Endodermal cell (in vitro differentiated cells): ENCODE measurements at regions not wholly inside any gene's neighbourhood (a gene's known extent, or its start where the extent isn't known, plus 50 kb on each side); places are given as distances from the start of the nearest gene placed in this dataset.

Experiments
- DNase-seq: peaks from one replicate; pipeline ENCODE4 v3.0.0-alpha.2; 2017
- H3K27ac ChIP-seq: 2 replicates; pipeline ENCODE4 v1.5.1; 2013; ENCODE audit warnings: mild to moderate bottlenecking, low read depth, low read length, moderate library complexity
- H3K27me3 ChIP-seq: 2 replicates; pipeline ENCODE4 v1.6.1; 2013; ENCODE audit warnings: mild to moderate bottlenecking, low read length, moderate library complexity; ENCODE audit not compliant: insufficient read depth, control insufficient read depth, poor library complexity, severe bottlenecking
- H3K36me3 ChIP-seq: 2 replicates; pipeline ENCODE4 v1.7.0; 2013; ENCODE audit warnings: mild to moderate bottlenecking, low read length, moderate library complexity; ENCODE audit not compliant: control insufficient read depth, insufficient read depth
- H3K4me1 ChIP-seq: one replicate; pipeline ENCODE4 v1.7.0; 2013; ENCODE audit warnings: low read length; ENCODE audit not compliant: control insufficient read depth, insufficient read depth
- H3K4me3 ChIP-seq: 2 replicates; pipeline ENCODE4 v1.5.1; 2013; ENCODE audit warnings: mild to moderate bottlenecking, low read length, moderate library complexity
- H3K9ac ChIP-seq: 2 replicates; pipeline ENCODE4 v1.6.1; 2013; ENCODE audit warnings: mild to moderate bottlenecking, low read length, moderate library complexity; ENCODE audit not compliant: poor library complexity, severe bottlenecking; ENCODE audit errors: extremely low read depth
- H3K9me3 ChIP-seq: 2 replicates; pipeline ENCODE4 v1.6.1; 2013; ENCODE audit warnings: mild to moderate bottlenecking, low read length, moderate library complexity; ENCODE audit not compliant: control insufficient read depth
- H3K27ac Mint-ChIP-seq: 2 replicates; pipeline ENCODE4 v1.8.0; 2020; ENCODE audit warnings: mixed read lengths
- H3K27me3 Mint-ChIP-seq: 2 replicates; pipeline ENCODE4 v1.8.0; 2021; ENCODE audit warnings: mild to moderate bottlenecking, mixed read lengths; ENCODE audit not compliant: insufficient read depth
- H3K36me3 Mint-ChIP-seq: 2 replicates; pipeline ENCODE4 v1.8.0; 2020; ENCODE audit warnings: low read depth, mixed read lengths
- H3K4me1 Mint-ChIP-seq: 2 replicates; pipeline ENCODE4 v1.8.0; 2020; ENCODE audit warnings: mixed read lengths
- H3K4me3 Mint-ChIP-seq: 2 replicates; pipeline ENCODE4 v1.8.0; 2020; ENCODE audit warnings: mild to moderate bottlenecking, moderate library complexity, mixed read lengths
- H3K9me3 Mint-ChIP-seq: 2 replicates; pipeline ENCODE4 v1.8.0; 2020; ENCODE audit warnings: mild to moderate bottlenecking, mixed read lengths
- CTCF ChIP-seq: fragments of 200-600 bp; sonication (generic); conservative IDR thresholded peaks from 2 replicates; pipeline ENCODE4 v1.5.0; 2021; ENCODE audit warnings: antibody characterized with exemption, mild to moderate bottlenecking
- WGBS, 2 experiments: methylation state at CpG; one replicate each; pipeline versions ENCODE4 v1.1.5 to v1.1.7; 2013; ENCODE audit warnings: missing lambda C conversion rate in 2 of 2, mixed read lengths in 1 of 2; ENCODE audit not compliant: insufficient coverage in 1 of 2, insufficient read length in 1 of 2; 5-methylcytosine and 5-hydroxymethylcytosine counted together

DNA sequence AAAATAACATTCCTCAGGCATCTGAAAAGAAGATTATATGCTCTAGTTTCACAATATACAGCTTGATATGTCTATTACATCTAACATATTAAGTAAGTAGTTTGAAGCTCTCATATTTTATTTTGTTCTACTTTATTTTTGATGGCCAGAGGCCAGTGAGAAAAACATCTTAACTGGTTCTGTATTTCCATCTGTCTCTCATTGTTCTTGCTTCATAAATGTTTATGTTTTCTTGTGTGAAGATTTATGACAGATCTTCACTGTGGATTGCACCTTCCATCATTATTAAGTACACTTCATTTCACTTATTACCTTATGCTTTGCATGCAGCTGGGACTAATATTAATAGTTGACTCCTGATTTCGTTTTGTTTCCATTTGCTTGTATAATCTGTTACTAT is 511.2 kb downstream of the TSN start:
- Mint-ChIP-seq H3K36me3 (no peaks in the 10 kb centered on the region), H3K27ac (no peak overlapping the region), H3K4me3 (no peak overlapping the region), H3K27me3 (no peaks in the 10 kb centered on the region), H3K9me3 (no peaks in the 10 kb centered on the region), H3K4me1 (peaks cover 2% of the 10 kb centered on the region)
- H3K4me1 ChIP-seq = no peaks in the 10 kb centered on the region
- H3K27me3 ChIP-seq = no peaks in the 10 kb centered on the region
- no peak overlapping the region for H3K4me3 ChIP-seq
- H3K36me3 ChIP-seq = no peaks in the 10 kb centered on the region
- no peak for TF ChIP-seq CTCF
- no peak overlapping the region for H3K9ac ChIP-seq
- no peaks in the 10 kb centered on the region for H3K9me3 ChIP-seq
- DNase-seq = no peak
- no peak overlapping the region for H3K27ac ChIP-seq
- no CpG with 5 or more reads among the region's 1 CpG for WGBS, 2 experiments

DNA sequence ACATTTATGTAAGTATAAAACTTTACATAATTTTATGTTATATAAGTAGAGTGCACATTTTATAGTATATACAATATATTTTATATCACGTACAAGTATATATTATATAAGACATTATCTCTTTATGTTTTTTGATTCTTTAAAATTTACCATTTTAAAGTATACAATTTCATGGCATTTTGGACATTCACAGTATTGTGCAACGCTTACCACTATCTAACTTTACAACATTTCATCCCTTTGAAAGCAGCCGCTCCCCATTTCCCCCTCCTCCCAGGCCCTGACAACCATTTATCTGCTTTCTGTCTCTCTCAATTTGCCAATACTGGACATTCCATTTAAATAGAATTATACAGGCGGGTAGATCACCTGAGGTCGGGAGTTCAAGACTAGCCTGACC is 512.5 kb downstream of the TSN start:
- no peaks in the 10 kb centered on the region for H3K4me1 ChIP-seq
- no peak for DNase-seq
- no peak overlapping the region for H3K27ac ChIP-seq
- H3K36me3 ChIP-seq = no peaks in the 10 kb centered on the region
- Mint-ChIP-seq H3K27me3 (no peaks in the 10 kb centered on the region), H3K4me1 (peaks cover 2% of the 10 kb centered on the region), H3K27ac (no peak overlapping the region), H3K9me3 (no peaks in the 10 kb centered on the region), H3K36me3 (no peaks in the 10 kb centered on the region), H3K4me3 (no peak overlapping the region)
- H3K9me3 ChIP-seq = no peaks in the 10 kb centered on the region
- 97% methylated on average over 4 of the region's 5 CpGs; no CpG with 5 or more reads in 1 of the 2 experiments for WGBS, 2 experiments
- H3K4me3 ChIP-seq = no peak overlapping the region
- no peaks in the 10 kb centered on the region for H3K27me3 ChIP-seq
- H3K9ac ChIP-seq = no peak overlapping the region
- TF ChIP-seq CTCF = no peak

- H3K4me1 ChIP-seq = no peaks in the 10 kb centered on the region
- DNase-seq = no peak
- Mint-ChIP-seq H3K27me3 (no peaks in the 10 kb centered on the region), H3K4me3 (no peak overlapping the region), H3K27ac (no peak overlapping the region), H3K9me3 (no peaks in the 10 kb centered on the region), H3K36me3 (no peaks in the 10 kb centered on the region), H3K4me1 (peaks cover 2% of the 10 kb centered on the region)
- no peaks in the 10 kb centered on the region for H3K9me3 ChIP-seq
- no peak for TF ChIP-seq CTCF
- H3K9ac ChIP-seq = no peak overlapping the region
- WGBS, 2 experiments = 90% methylated on average over 6 of the region's 13 CpGs; no CpG with 5 or more reads in 1 of the 2 experiments
- H3K36me3 ChIP-seq = no peaks in the 10 kb centered on the region
- no peak overlapping the region for H3K4me3 ChIP-seq
- no peak overlapping the region for H3K27ac ChIP-seq
- H3K27me3 ChIP-seq = no peaks in the 10 kb centered on the region
These were observed 518.5 kb downstream of the TSN start for GRCh38 chr2:122273785-122274419.
